HK-2 (cell line): ENCODE measurements at regions not wholly inside any gene's neighbourhood (a gene's known extent, or its start where the extent isn't known, plus 50 kb on each side); places are given as distances from the start of the nearest gene placed in this dataset.

Experiments
- DNase-seq: peaks from one replicate; pipeline ENCODE4 v3.0.0-alpha.2; 2018; ENCODE audit not compliant: unreplicated experiment

GRCh38 chr13:76750126-76750525 lies 136.1 kb downstream of the KCTD12 start:
- DNase-seq: no peak

- no peak for DNase-seq
Observed at GRCh38 chr13:76745261-76746200, 140.7 kb downstream of the KCTD12 start.

GRCh38 chr13:76741624-76742023 lies 144.6 kb downstream of the KCTD12 start:
- DNase-seq: no peak

DNA sequence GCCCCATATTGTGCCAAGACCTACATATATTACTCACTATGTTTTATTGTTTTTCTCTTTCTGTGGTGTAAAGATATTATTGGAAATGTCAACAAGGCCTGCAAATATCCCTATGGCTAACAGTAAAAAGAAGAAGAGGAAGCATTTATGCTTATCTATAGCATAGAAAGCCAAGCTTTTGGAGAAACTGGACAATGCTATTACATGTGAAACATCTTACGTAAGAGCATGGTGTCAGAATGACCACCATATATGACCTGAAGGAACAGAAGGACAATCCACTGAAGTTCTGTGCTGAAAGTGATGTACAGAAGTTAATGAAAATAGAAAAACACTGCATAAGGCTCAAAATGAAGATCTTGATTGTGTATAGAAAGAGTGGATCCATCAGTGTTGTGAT lies 145.2 kb downstream of the KCTD12 start:
- no peak for DNase-seq

DNA sequence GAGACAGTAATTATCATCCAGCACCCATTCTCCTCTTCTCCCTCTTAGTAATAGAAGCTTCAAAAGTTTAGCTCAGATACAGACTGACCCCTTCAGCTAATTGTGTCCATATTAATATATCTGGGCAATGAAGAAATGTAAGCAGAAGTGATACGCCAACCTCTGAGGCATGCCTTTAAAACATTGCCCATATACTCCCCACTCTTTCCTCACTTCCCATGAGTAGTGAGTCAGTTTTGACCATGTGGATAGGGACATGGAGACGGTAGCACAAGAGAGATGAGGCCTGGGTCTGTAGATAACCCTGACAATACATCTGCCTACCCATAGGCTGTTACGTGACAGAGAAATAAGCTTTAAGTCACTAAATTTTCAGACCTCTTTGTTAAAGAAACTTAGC lies 147.6 kb downstream of the KCTD12 start:
- no peak for DNase-seq

GRCh38 chr13:76737526-76737925 lies 148.7 kb downstream of the KCTD12 start:
- DNase-seq: no peak

DNA sequence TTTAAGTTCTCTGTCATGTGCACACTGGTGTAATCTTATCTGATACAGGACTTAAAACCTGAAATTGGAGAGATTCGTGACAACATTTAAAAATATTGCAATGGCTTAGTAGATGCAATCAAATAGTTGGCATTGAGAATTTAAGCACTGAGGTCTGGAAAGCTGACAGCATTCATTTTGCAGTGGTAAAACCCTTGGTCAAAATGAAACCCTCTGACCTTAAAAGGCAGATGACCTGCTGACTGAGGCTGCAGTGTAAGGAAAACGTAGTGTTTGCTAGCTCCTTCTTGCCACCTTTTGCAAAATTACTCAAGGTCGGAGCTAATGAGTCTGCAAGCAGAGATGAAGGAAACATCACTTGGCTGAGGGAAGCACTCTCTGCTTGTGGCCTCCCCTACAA lies 150.6 kb downstream of the KCTD12 start:
- DNase-seq: no peak

GRCh38 chr13:76733671-76734070 lies 152.5 kb downstream of the KCTD12 start:
- DNase-seq: no peak

DNA sequence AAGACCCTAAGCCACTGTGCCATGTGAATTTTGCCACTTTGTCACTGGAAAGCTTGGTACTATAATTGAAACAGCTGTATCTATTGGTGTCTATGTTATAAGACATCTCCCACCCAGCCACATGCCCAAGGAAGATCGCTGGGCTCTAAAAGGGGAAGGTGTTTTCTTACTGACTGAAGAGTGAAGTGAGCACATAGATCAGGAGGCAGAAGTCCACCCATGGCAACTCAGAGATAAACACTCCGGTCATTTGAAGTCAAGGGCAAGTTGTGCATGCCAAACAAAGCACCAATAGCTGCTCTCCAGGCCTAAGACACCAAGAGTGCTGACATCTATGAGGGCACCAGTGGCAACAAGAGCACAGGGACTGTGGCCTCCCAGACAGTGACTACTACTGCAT lies 153.8 kb downstream of the KCTD12 start:
- no peak for DNase-seq

DNA sequence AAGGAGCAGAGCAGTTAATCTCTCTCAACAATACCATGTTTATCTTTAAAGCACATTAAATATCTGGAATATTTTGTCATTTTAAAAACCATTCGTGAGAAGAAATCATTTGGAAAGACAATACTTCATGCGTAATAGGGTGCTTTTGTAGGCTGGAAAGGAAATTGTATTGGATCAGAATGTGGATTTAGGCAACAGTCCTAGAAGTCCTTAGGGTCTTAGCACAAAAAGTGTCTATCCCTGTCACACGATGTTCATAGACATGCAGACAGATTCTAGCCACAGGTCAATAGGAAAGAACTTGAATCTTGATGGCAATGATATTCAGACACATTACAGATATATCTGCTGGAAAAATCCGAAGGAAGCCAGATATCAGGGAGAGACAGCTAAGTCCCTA lies 156.0 kb downstream of the KCTD12 start:
- DNase-seq: no peak

DNA sequence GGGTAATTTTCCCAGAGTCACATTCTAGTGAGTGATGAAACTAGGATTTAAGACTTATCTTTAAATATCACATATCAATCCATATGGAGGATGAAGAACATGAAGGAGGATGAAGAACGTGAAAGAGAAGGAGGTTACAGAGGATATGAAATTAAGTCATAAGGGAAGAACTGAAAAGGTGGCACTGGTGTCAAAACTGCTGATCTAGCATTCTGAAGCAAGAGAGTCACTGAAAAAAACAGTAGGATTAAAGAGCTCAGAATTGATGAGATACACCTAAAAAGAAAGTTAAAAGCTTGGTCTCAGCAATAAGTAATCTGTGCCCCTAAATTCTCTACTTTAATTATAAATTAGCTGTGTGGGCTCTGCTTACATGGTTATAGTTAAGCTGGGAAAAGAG lies 156.5 kb downstream of the KCTD12 start:
- DNase-seq: no peak

DNA sequence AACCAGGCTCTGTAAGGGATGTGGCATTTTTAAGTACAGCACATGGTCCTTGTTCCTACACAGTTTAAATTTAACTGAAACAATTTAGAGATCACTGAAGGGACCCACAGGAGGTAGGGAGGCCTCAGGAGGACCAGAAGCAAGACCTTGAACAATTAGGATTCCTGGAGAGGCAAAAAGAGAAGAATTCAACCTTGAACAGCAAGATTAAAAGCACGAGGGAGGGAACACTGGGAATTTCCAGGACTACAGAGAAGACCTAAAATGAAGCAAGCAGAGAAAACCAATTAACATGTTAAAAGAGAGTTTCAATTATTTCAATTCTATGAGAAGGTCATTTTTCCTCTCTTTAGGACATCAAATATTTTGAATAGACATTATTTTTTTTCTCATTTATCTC lies 160.3 kb downstream of the KCTD12 start:
- DNase-seq: no peak

DNA sequence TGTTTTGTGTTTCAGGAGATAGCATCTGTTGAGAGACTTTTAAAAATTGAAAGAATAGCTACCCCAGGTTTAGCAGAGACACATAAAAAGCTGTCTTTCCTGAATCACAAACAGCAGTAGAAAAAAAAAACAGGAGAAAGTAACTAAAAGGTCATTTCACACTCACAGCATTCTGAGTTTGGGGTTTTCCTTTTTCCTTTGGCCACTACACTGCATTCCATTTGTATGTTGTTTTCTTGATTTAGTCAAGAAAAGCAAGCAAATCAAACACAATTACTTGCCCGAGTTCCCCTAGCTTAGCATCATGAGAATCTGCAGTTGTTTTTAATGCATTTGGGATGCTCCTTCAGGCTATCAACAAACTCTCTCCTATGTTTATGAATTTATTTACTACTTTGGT lies 161.0 kb downstream of the KCTD12 start:
- DNase-seq: no peak

DNA sequence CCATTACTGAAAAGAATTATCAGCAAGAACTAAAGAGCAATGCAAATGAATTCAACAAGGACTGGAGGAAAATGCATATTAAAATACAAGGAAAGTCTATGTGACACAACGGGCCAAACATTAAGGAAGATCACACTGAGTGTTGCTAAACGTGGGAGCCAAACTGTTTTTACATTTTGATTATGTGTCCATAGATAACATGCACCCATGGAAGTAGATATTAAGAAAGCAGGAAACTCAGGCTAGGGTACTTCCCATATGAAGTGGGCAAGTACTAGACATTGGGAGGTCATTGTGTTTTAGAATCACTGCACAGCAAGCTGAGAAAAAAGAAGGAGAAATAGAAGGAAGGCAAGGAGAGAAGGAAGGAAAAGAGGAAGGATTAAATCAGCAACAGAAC lies 161.8 kb downstream of the KCTD12 start:
- DNase-seq: no peak

DNA sequence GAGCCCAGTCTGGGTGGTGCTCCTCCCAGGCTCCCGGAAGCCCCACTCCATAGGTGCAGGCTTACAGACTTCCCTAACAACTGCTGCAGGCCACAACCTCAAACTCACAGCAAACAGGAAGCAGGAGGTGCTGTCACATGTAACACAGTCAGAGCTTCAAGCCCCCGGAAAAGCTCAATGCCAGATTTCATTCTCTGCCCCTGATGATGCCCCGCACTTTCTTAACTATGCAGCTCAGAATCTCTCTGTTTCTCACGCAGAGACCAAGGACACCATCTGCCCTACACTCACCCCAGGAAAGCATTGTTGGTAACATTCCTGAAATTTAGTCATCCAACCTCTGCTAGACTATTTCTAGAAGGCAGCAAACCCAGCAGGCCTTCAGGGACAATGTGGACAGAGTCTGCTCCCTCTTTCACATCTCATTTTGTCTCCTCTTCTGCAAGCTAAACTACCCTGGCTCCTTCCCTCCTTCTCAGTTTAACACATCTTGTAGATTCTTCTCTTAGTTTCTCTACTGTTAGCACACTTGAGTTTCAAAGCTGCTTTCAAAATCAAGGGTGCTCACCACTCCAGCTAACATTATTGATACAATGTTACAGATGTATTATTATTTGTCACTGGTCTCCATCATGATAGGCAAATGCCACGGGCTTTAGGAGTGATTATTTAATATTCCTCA lies 162.5 kb downstream of the KCTD12 start:
- DNase-seq: no peak

- no peak for DNase-seq
Observed at GRCh38 chr13:76722782-76723181, 163.4 kb downstream of the KCTD12 start.

GRCh38 chr13:76720821-76721220 lies 165.4 kb downstream of the KCTD12 start:
- no peak for DNase-seq

DNA sequence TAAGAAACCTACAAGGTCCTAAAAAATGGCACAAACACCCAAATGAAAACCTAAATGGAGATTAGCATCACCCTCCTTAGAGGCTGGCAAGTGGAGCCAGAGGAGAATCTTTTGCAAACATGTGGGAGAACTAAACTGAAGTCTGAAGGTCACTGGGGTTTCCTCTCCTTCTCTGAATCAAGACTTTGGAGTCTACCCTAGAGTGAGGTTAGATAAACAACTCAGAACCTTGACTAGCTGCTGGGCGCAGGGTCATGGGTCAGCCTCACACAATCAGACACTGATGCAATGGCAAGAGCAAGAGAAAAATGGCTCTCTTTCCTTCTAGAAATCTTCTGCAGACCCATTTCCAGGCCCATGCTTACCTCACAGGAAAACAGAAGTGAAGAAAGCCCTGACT lies 165.8 kb downstream of the KCTD12 start:
- DNase-seq: no peak

GRCh38 chr13:76719955-76720354 lies 166.2 kb downstream of the KCTD12 start:
- DNase-seq: no peak

DNA sequence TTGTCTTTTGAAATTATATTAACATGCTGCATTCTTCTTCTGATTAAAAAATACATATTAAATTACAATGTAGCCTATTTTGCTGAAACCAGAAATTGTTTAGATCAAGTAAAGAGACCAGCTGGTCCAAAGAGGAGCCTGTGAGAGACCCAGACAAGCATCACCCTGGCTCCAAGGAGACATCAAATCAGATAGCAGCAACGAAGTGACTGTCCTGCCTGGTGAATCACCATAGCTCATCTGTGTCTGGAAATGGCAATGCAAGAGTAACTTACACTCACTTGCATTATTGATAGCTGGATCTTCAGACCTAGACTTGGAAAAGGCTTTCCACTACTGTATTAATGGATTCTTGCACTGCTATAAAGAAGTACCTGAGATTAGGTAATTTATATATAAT lies 169.1 kb downstream of the KCTD12 start:
- no peak for DNase-seq

DNA sequence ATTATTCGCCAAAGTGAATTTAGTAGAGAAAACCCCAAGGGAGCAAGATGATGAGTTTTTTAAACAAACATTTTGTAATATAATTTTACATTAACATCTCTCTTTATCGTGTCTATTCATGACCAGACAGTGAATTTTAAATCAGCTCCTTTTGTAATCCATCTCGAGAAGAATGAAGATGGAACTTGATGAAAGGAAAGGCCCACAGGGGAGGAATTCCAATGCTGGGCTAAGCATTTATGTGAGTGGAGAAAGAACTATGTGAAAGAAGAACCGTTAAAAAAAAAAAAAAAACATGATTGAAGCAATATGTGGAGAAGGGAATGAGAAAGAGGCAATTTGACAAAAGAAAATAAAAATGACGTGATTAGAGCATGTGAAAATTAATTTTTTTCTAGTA lies 170.6 kb downstream of the KCTD12 start:
- no peak for DNase-seq

DNA sequence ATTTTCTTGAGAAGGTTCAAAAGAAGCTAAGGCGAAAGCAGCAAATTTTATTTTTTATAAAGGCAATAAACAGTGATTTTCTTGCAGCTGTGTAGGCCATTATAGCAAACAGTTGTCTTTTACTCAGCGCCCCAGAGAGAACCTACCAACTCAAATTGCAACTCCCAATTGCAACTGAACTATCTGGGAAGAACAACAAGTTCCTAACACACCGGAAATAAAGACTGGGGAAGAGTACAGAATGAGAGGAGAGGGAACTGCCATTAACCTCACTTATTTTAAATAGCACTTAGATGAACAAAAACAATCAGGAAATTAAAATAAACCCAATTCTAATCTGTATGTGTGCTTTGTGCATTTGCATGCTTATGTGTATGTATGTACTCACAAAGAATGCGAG lies 171.1 kb downstream of the KCTD12 start:
- DNase-seq: no peak

GRCh38 chr13:76713280-76713679 lies 172.9 kb downstream of the KCTD12 start:
- no peak for DNase-seq
